ENCODE measurements at regions not wholly inside any gene's neighbourhood (a gene's known extent, or its start where the extent isn't known, plus 50 kb on each side); places are given as distances from the start of the nearest gene placed in this dataset.

GRCh38 chr14:38554026-38554425 lies 298.1 kb upstream of the CLEC14A start:
- TF ChIP-seq, protein P1, sequence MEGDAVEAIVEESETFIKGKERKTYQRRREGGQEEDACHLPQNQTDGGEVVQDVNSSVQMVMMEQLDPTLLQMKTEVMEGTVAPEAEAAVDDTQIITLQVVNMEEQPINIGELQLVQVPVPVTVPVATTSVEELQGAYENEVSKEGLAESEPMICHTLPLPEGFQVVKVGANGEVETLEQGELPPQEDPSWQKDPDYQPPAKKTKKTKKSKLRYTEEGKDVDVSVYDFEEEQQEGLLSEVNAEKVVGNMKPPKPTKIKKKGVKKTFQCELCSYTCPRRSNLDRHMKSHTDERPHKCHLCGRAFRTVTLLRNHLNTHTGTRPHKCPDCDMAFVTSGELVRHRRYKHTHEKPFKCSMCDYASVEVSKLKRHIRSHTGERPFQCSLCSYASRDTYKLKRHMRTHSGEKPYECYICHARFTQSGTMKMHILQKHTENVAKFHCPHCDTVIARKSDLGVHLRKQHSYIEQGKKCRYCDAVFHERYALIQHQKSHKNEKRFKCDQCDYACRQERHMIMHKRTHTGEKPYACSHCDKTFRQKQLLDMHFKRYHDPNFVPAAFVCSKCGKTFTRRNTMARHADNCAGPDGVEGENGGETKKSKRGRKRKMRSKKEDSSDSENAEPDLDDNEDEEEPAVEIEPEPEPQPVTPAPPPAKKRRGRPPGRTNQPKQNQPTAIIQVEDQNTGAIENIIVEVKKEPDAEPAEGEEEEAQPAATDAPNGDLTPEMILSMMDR (IDR thresholded peaks at IDR 0.05): no peak
- TF ChIP-seq EZH2phosphoT487 (IDR thresholded peaks at IDR 0.05): no peak

Data from neural progenitor cell (in vitro differentiated cells).